ENCODE measurements at regions not wholly inside any gene's neighbourhood (a gene's known extent, or its start where the extent isn't known, plus 50 kb on each side); places are given as distances from the start of the nearest gene placed in this dataset.

- TF ChIP-seq CTCF (conservative IDR thresholded peaks at IDR 0.05; ENCODE audit: low read length) = no peak
- TF ChIP-seq EZH2phosphoT487 (IDR thresholded peaks at IDR 0.05; ENCODE audit: borderline replicate concordance, low read depth, low read length) = no peak
These were observed 199.1 kb downstream of the TRIB2 start for GRCh38 chr2:12915787-12916186.
